ENCODE measurements at regions not wholly inside any gene's neighbourhood (a gene's known extent, or its start where the extent isn't known, plus 50 kb on each side); places are given as distances from the start of the nearest gene placed in this dataset.
"Not testable (repeated sequence)": the region's sequence is repeated elsewhere in the genome, so short reads cannot be mapped to it uniquely, and the experiment has no call there.

GRCh38 chr2:17202628-17203027 is 315.6 kb downstream of the RAD51AP2 start:
- H3K4me3 Mint-ChIP-seq, H3K36me3 Mint-ChIP-seq, H3K9me3 Mint-ChIP-seq, H3K27me3 Mint-ChIP-seq: not testable (repeated sequence)
- H3K27ac Mint-ChIP-seq = peak overlapping the region; percentile 65
- peak; percentile 4 for DNase-seq
- H3K4me1 Mint-ChIP-seq = peaks cover 13 to 21% of the 10 kb centered on the region in 2 donors
- peak; percentile 98 to 99 for ATAC-seq (replicated peaks)

DNA sequence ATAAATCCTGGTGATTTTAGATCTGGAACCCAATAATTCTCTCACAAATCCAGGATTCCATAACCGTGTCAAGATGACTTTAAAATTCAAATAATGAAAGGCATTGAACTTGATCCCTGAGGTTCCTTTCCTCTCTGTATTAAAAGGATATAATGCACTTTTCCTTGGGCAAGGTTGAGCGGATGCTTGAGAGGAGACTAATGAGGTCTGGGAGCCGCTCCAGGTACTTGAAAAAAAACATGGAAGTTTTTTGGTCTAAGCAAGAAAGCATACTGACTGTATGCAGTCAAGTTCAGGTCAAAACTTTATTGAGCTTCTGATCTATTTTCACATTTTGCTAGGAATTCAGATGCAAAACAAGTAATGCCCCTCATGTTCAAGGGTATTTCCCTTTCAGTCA is 318.5 kb downstream of the RAD51AP2 start:
- H3K27me3 Mint-ChIP-seq = no peaks in the 10 kb centered on the region
- DNase-seq (no peak), ATAC-seq (replicated peaks) (no peak)
- H3K27ac Mint-ChIP-seq = no peak overlapping the region
- peaks cover 8 to 17% of the 10 kb centered on the region in 2 donors for H3K4me1 Mint-ChIP-seq
- peaks cover 3 to 5% of the 10 kb centered on the region in 2 donors for H3K9me3 Mint-ChIP-seq
- no peaks in the 10 kb centered on the region for H3K36me3 Mint-ChIP-seq
- no peak overlapping the region for H3K4me3 Mint-ChIP-seq

GRCh38 chr2:17196380-17196779 is 321.9 kb downstream of the RAD51AP2 start:
- no peaks in the 10 kb centered on the region for H3K36me3 Mint-ChIP-seq
- no peak overlapping the region for H3K4me3 Mint-ChIP-seq
- no peaks in the 10 kb centered on the region for H3K9me3 Mint-ChIP-seq
- ATAC-seq (replicated peaks) (no peak), DNase-seq (no peak)
- H3K4me1 Mint-ChIP-seq = no peaks in the 10 kb centered on the region
- no peaks in the 10 kb centered on the region for H3K27me3 Mint-ChIP-seq
- H3K27ac Mint-ChIP-seq = no peak overlapping the region

GRCh38 chr2:17195016-17195415 is 323.2 kb downstream of the RAD51AP2 start:
- no peaks in the 10 kb centered on the region for H3K4me1 Mint-ChIP-seq
- H3K36me3 Mint-ChIP-seq = no peaks in the 10 kb centered on the region
- H3K27ac Mint-ChIP-seq = no peak overlapping the region
- H3K27me3 Mint-ChIP-seq = no peaks in the 10 kb centered on the region
- DNase-seq (no peak), ATAC-seq (replicated peaks) (no peak)
- no peak overlapping the region for H3K4me3 Mint-ChIP-seq
- no peaks in the 10 kb centered on the region for H3K9me3 Mint-ChIP-seq

- no peak for ATAC-seq (replicated peaks)
- Mint-ChIP-seq H3K4me1 (no peaks in the 10 kb centered on the region), H3K27me3 (no peaks in the 10 kb centered on the region), H3K9me3 (no peaks in the 10 kb centered on the region), H3K36me3 (no peaks in the 10 kb centered on the region), H3K4me3 (no peak overlapping the region), H3K27ac (no peak overlapping the region)
- no peak for DNase-seq
Measured at GRCh38 chr2:17194083-17194482, 324.2 kb downstream of the RAD51AP2 start.

GRCh38 chr2:17193433-17193890 is 324.8 kb downstream of the RAD51AP2 start:
- not testable (repeated sequence) for H3K9me3 Mint-ChIP-seq; H3K4me3 Mint-ChIP-seq; ATAC-seq (replicated peaks); DNase-seq; H3K36me3 Mint-ChIP-seq; H3K27me3 Mint-ChIP-seq; H3K27ac Mint-ChIP-seq; H3K4me1 Mint-ChIP-seq

GRCh38 chr2:17191223-17191622 is 327.0 kb downstream of the RAD51AP2 start:
- DNase-seq = no peak
- no peak for ATAC-seq (replicated peaks)
- H3K4me1 Mint-ChIP-seq = no peaks in the 10 kb centered on the region
- no peaks in the 10 kb centered on the region for H3K9me3 Mint-ChIP-seq
- H3K4me3 Mint-ChIP-seq = no peak overlapping the region
- H3K27me3 Mint-ChIP-seq = no peaks in the 10 kb centered on the region
- H3K27ac Mint-ChIP-seq = no peak overlapping the region
- no peaks in the 10 kb centered on the region for H3K36me3 Mint-ChIP-seq

- Mint-ChIP-seq H3K36me3 (no peaks in the 10 kb centered on the region), H3K27ac (no peak overlapping the region), H3K9me3 (no peaks in the 10 kb centered on the region), H3K4me1 (no peaks in the 10 kb centered on the region), H3K4me3 (no peak overlapping the region), H3K27me3 (no peaks in the 10 kb centered on the region)
- DNase-seq = no peak
- no peak for ATAC-seq (replicated peaks)
Measured at GRCh38 chr2:17190527-17190926, 327.7 kb downstream of the RAD51AP2 start.

DNA sequence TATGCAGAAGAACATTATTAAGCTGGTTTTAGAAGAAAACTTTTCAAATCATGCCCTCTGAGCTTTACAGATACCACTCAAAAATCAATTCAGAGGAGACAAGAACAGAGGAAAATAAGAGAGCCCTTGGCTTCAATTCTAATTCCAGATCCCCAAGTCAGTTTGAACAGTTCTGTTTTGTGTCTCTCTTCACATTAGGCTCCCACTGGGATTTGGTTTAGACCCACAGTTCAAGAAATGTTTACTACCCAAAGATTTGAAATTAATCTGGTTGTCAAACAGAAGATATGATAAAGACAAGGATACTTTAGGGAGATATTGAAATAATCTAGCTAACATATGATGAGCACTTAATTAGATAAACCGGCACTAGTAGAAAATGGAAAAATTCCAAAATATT is 329.5 kb downstream of the RAD51AP2 start:
- H3K4me3 Mint-ChIP-seq = no peak overlapping the region
- no peaks in the 10 kb centered on the region for H3K9me3 Mint-ChIP-seq
- ATAC-seq (replicated peaks) = no peak
- H3K36me3 Mint-ChIP-seq = no peaks in the 10 kb centered on the region
- no peaks in the 10 kb centered on the region for H3K27me3 Mint-ChIP-seq
- H3K27ac Mint-ChIP-seq = no peak overlapping the region
- H3K4me1 Mint-ChIP-seq = no peaks in the 10 kb centered on the region
- no peak for DNase-seq

GRCh38 chr2:17184512-17184911 is 333.7 kb downstream of the RAD51AP2 start:
- H3K27ac Mint-ChIP-seq = no peak overlapping the region
- H3K9me3 Mint-ChIP-seq = no peaks in the 10 kb centered on the region
- H3K4me3 Mint-ChIP-seq = no peak overlapping the region
- DNase-seq (no peak), ATAC-seq (replicated peaks) (no peak)
- H3K36me3 Mint-ChIP-seq = no peaks in the 10 kb centered on the region
- H3K27me3 Mint-ChIP-seq = peaks cover 0 to 5% of the 10 kb centered on the region in 2 donors
- H3K4me1 Mint-ChIP-seq = no peaks in the 10 kb centered on the region

DNA sequence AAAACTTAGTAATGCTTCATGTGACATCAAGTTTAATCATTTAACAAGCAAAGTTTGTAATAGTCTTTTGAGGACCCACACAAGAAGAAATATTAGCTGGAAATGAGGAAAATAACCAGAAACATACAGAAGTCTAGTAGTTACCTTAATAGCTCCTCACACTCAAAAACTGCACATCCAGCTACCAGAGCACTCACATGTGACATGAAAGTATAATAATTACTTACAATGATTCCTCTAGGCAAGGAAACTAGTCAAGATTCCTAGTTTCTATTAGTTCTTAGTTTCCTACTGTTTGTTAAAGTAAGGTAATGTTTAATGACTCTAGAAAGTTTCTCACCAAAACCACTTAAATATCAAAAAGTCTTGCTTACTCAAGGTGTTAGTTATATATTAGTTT is 335.8 kb downstream of the RAD51AP2 start:
- H3K36me3 Mint-ChIP-seq = no peaks in the 10 kb centered on the region
- H3K27ac Mint-ChIP-seq = no peak overlapping the region
- H3K27me3 Mint-ChIP-seq = peaks cover 0 to 5% of the 10 kb centered on the region in 2 donors
- H3K4me3 Mint-ChIP-seq = no peak overlapping the region
- ATAC-seq (replicated peaks) (no peak), DNase-seq (no peak)
- H3K4me1 Mint-ChIP-seq = peaks cover 0 to 2% of the 10 kb centered on the region in 2 donors
- no peaks in the 10 kb centered on the region for H3K9me3 Mint-ChIP-seq

- H3K9me3 Mint-ChIP-seq = no peaks in the 10 kb centered on the region
- peaks cover 0 to 2% of the 10 kb centered on the region in 2 donors for H3K4me1 Mint-ChIP-seq
- H3K27me3 Mint-ChIP-seq = peaks cover 0 to 5% of the 10 kb centered on the region in 2 donors
- no peak overlapping the region for H3K4me3 Mint-ChIP-seq
- H3K36me3 Mint-ChIP-seq = no peaks in the 10 kb centered on the region
- ATAC-seq (replicated peaks) = no peak
- no peak for DNase-seq
- no peak overlapping the region for H3K27ac Mint-ChIP-seq
Measured at GRCh38 chr2:17181051-17181752, 337.0 kb downstream of the RAD51AP2 start.

- no peak for DNase-seq
Measured at GRCh38 chr2:17179145-17179808, 339.0 kb downstream of the RAD51AP2 start.

GRCh38 chr2:17177088-17177487 is 341.2 kb downstream of the RAD51AP2 start:
- ATAC-seq (replicated peaks) (no peak), DNase-seq (no peak)
- Mint-ChIP-seq H3K27me3 (peaks cover 4 to 5% of the 10 kb centered on the region in 2 donors), H3K9me3 (no peaks in the 10 kb centered on the region), H3K4me3 (no peak overlapping the region), H3K27ac (no peak overlapping the region), H3K36me3 (no peaks in the 10 kb centered on the region), H3K4me1 (peaks cover 0 to 2% of the 10 kb centered on the region in 2 donors)

More at GRCh38 chr2:17179145-17179808, 339.0 kb downstream of the RAD51AP2 start:
- Mint-ChIP-seq H3K27me3 (peaks cover 4 to 5% of the 10 kb centered on the region in 2 donors), H3K4me1 (peaks cover 0 to 2% of the 10 kb centered on the region in 2 donors), H3K27ac (no peak overlapping the region), H3K9me3 (no peaks in the 10 kb centered on the region), H3K4me3 (no peak overlapping the region), H3K36me3 (no peaks in the 10 kb centered on the region)
- ATAC-seq (replicated peaks) = no peak

DNA sequence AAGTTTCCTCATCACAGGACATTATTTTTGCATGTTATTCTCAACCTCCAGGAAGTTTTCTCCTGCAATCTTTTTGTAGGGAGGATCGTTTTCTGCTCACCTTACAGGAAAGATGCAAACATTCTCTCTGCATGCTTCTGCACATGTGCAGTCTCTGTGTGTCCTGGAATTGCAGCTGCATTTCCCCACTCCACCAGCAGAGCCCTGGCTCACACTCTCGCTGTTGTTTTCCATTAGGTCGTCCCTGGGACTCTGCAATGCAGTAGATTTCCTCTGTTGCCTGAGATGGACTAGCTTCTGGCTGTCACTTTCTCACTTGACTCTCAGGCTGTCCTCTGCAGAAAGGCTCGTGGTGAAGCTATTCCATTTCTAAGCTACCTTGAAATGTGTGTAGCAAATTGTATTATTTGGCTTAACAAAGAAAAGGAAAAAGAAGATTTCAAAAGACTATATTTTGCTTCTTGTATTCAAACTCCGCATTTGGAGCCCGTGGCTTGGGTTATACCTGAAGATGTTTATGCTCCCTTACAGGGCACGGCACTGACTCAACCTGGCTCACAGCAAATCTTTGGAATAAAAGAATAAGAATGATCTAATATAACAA is 346.7 kb downstream of the RAD51AP2 start:
- Mint-ChIP-seq H3K4me1 (no peaks in the 10 kb centered on the region), H3K27me3 (peaks cover 0 to 7% of the 10 kb centered on the region in 2 donors), H3K4me3 (no peak overlapping the region), H3K9me3 (no peaks in the 10 kb centered on the region), H3K27ac (no peak overlapping the region), H3K36me3 (no peaks in the 10 kb centered on the region)
- DNase-seq = no peak
- peak; percentile 74 to 85 for ATAC-seq (replicated peaks)
